ENCODE measurements at regions not wholly inside any gene's neighbourhood (a gene's known extent, or its start where the extent isn't known, plus 50 kb on each side); places are given as distances from the start of the nearest gene placed in this dataset.
"Not testable (repeated sequence)": the region's sequence is repeated elsewhere in the genome, so short reads cannot be mapped to it uniquely, and the experiment has no call there.

DNA sequence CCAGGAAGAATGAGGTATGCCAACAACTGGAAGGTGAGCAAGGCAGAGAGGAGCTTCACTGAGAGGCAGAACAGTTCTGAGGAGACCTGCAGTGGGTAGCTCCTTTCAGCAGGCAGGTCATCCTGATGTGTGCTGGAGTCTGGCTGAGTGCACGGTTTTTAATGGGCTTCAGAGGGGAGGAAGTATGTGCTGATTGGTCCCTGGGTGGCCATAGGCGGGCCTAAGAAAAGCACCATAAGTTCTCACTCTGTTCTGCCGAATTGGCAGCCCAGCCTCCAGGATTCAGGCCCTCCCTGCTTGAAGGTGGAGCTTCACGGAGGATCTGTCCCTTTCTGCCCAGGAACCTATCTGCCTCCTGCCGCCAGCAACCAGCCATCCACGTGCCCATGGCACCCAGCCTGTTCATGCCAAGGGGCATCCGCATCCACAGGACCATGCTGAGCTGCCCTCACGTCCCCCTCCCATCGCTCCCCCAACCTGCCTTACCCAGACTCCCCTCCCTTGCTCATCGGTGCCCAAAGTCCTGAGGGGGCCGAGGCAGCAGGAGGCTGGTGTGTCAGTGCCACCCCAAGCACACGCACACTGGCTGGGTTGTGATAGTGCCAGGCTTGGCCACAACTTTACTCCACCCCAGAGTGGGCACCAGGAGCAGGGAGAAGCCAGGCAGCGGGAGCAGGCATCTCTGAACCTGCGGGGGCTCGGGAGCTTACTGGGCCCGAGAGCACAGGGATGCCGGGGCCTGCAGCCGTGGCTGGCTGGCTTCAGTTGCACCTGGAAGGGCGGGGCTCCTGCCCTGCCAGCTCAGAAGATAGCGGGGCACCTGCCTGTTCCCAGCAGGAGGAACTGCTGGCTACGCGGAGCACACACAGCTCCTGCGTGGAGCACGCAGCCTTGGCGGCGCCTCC is 608.4 kb upstream of the FOXG1 start:
- 84 to 91% methylated on average over 26 of the region's 26 CpGs for WGBS, 2 donors
- intact Hi-C loops (cut with DNase I), result no loop called here
- DNase-seq, result no peak
- H3K4me3 ChIP-seq, result no peak overlapping the region
- TF ChIP-seq, protein P1, sequence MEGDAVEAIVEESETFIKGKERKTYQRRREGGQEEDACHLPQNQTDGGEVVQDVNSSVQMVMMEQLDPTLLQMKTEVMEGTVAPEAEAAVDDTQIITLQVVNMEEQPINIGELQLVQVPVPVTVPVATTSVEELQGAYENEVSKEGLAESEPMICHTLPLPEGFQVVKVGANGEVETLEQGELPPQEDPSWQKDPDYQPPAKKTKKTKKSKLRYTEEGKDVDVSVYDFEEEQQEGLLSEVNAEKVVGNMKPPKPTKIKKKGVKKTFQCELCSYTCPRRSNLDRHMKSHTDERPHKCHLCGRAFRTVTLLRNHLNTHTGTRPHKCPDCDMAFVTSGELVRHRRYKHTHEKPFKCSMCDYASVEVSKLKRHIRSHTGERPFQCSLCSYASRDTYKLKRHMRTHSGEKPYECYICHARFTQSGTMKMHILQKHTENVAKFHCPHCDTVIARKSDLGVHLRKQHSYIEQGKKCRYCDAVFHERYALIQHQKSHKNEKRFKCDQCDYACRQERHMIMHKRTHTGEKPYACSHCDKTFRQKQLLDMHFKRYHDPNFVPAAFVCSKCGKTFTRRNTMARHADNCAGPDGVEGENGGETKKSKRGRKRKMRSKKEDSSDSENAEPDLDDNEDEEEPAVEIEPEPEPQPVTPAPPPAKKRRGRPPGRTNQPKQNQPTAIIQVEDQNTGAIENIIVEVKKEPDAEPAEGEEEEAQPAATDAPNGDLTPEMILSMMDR (IDR thresholded peaks at IDR 0.05), result no peak
- H3K36me3 ChIP-seq, result no peaks in the 10 kb centered on the region
- no peak overlapping the region for H3K27ac ChIP-seq
- no peaks in the 10 kb centered on the region for H3K4me1 ChIP-seq
- peaks cover 0 to 3% (median 0%) of the 10 kb centered on the region in 11 donors for H3K9me3 ChIP-seq
- H3K27me3 ChIP-seq, result no peaks in the 10 kb centered on the region
- ATAC-seq, result no peak

DNA sequence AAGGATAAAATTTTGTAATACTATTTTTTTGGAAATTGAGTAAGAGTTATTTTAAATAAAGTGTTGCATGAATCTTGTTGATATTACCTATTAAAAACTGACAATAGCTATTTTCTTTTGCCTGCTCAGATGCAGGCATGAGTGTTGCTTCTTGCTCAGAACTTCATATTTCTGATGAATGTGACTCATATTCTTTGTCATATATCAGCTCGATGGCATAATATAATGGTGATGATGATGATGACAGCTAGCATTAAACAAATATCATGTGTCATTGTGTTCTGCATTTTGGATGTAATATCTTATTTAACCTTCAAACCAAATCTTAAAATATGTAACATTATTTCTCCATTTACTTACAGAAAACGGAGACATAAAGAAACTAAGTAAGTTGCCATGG is 605.5 kb upstream of the FOXG1 start:
- Histone ChIP-seq H3K4me3 (no peak overlapping the region), H3K4me1 (no peaks in the 10 kb centered on the region), H3K36me3 (no peaks in the 10 kb centered on the region), H3K27ac (no peak overlapping the region), H3K9me3 (peaks cover 0 to 9% (median 0%) of the 10 kb centered on the region in 11 donors), H3K27me3 (no peaks in the 10 kb centered on the region)
- no peak for DNase-seq
- no peak for ATAC-seq
- TF ChIP-seq, protein P1 (IDR thresholded peaks at IDR 0.05), result no peak
- intact Hi-C loops (cut with DNase I), result no loop called here
- WGBS, 2 donors, result 72 to 83% methylated on average over 2 of the region's 2 CpGs

DNA sequence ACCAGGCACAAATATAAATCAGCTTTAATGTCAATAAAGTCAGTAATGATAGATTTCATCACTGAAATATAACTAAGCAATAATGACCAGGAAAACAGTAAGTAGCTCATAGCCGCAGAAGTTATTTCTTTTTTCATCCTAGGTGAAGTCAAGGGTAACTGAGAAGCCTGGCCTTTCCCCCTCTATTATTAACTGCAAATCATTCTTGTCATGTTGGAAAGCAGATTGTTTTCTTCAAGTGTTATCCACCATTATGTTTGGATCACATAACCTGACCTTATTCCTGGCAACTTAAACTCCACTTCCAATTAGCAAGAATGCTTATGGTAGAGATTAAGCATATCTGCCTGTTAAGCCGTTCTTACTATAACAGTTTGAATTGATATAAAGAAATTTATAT is 603.4 kb upstream of the FOXG1 start:
- H3K4me1 ChIP-seq, result no peaks in the 10 kb centered on the region
- DNase-seq (no peak), ATAC-seq (no peak)
- H3K4me3 ChIP-seq, result no peak overlapping the region
- TF ChIP-seq, protein P1 (IDR thresholded peaks at IDR 0.05), result no peak
- intact Hi-C loops (cut with DNase I), result no loop called here
- H3K27me3 ChIP-seq, result no peaks in the 10 kb centered on the region
- H3K36me3 ChIP-seq, result no peaks in the 10 kb centered on the region
- H3K9me3 ChIP-seq, result peaks cover 0 to 20% (median 0%) of the 10 kb centered on the region in 11 donors
- no peak overlapping the region for H3K27ac ChIP-seq
- WGBS, 2 donors, result 59 to 69% methylated on average over 2 of the region's 2 CpGs

DNA sequence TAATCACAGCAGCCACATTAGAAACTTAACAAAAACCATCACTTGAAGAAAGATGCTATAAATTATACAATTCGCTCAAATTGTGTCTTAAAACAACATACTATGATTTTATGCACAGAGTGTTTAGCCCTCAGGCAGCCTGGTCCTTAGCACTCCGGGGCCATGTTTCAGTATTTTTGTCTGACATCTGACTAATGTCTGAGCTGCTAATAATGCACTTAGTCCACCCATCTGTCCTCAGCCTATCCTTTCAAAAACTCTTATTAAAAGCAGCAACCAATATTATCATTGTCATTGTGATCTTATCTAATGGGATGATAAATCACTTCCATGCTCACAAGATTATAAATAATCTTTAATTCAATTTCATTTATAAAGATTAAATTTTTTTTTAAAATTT is 602.7 kb upstream of the FOXG1 start:
- WGBS, 2 donors, result 78 to 85% methylated on average over 2 of the region's 2 CpGs
- no peak for DNase-seq
- Histone ChIP-seq H3K4me3 (no peak overlapping the region), H3K4me1 (no peaks in the 10 kb centered on the region), H3K27me3 (no peaks in the 10 kb centered on the region), H3K9me3 (peaks cover 0 to 21% (median 0%) of the 10 kb centered on the region in 11 donors), H3K36me3 (no peaks in the 10 kb centered on the region), H3K27ac (no peak overlapping the region)
- TF ChIP-seq, protein P1 (IDR thresholded peaks at IDR 0.05), result no peak
- intact Hi-C loops (cut with DNase I), result no loop called here
- ATAC-seq, result no peak

DNA sequence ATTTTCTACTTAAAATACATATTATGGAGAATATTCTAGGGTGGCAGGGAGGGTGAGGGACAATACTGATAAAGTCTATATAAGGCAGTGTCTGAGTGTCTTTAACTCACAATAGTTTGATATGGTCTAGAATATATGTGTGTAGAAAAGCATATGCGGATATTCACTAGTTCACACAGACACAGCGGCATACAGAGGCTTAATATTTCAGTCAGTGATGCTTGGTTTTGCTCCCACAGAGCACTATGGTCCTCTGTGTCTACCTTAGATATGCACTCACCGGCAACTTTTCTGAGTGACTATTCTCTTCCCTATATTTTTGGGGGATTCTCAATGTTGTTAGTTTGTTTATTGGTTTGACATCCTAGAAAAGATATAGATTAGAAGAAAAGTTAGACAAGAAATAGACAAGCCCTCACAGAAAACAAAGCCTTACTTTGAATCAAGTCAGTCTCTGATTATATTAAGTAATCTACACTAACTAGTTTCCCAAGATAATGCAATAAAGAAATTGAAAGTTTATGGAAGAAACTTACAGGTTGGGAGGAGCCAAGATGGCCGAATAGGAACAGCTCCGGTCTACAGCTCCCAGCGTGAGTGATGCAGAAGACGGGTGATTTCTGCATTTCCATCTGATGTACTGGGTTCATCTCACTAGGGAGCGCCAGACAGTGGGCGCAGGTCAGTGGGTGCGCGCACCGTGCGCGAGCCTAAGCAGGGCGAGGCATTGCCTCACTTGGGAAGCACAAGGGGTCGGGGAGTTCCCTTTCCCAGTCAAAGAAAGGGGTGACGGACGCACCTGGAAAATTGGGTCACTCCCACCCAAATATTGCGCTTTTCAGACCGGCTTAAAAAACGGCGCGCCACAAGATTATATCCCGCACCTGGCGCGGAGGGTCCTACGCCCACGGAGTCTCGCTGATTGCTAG is 578.4 kb upstream of the FOXG1 start:
- H3K36me3 ChIP-seq; H3K27me3 ChIP-seq; ATAC-seq; H3K4me3 ChIP-seq; DNase-seq; H3K4me1 ChIP-seq; intact Hi-C loops (cut with DNase I); H3K27ac ChIP-seq: not testable (repeated sequence)
- 88% methylated on average over 29 of the region's 29 CpGs for WGBS, 2 donors
- peaks cover 0 to 30% (median 0%) of the 10 kb centered on the region in 11 donors for H3K9me3 ChIP-seq

Measured in heart right ventricle (tissue), 16 donors.